DOHH2 (cell line): ENCODE measurements at regions not wholly inside any gene's neighbourhood (a gene's known extent, or its start where the extent isn't known, plus 50 kb on each side); places are given as distances from the start of the nearest gene placed in this dataset.

Source experiments
- CTCF ChIP-seq: fragments of 200-600 bp; sonication (generic); IDR thresholded peaks from one replicate; pipeline ENCODE4 v1.5.1; 2014; ENCODE audit warnings: antibody characterized with exemption, mild to moderate bottlenecking, low read depth, low read length; ENCODE audit not compliant: poor library complexity, severe bottlenecking
- EZH2phosphoT487 ChIP-seq: fragments of 200-600 bp; sonication (generic); IDR thresholded peaks from 2 replicates; pipeline ENCODE4 v1.6.1; 2017; ENCODE audit warnings: borderline replicate concordance, mild to moderate bottlenecking, antibody characterized with exemption, low read length, moderate library complexity, mixed read lengths

- no peak for TF ChIP-seq CTCF
- no peak for TF ChIP-seq EZH2phosphoT487
Measured at GRCh38 chr3:25367025-25367424, 61.0 kb upstream of the RARB start.
